ENCODE measurements at regions not wholly inside any gene's neighbourhood (a gene's known extent, or its start where the extent isn't known, plus 50 kb on each side); places are given as distances from the start of the nearest gene placed in this dataset.

GRCh38 chr14:83533734-83534133, 1996.2 kb upstream of the FLRT2 start:
- no peak for TF ChIP-seq CTCF (IDR thresholded peaks at IDR 0.05; ENCODE audit: low read depth, low read length)
- no peak for TF ChIP-seq POLR2A (IDR thresholded peaks at IDR 0.05; ENCODE audit: extremely low read depth, insufficient read length)

Data from NB4 (cell line).